Nephron (organoid): ENCODE measurements at regions not wholly inside any gene's neighbourhood (a gene's known extent, or its start where the extent isn't known, plus 50 kb on each side); places are given as distances from the start of the nearest gene placed in this dataset.
"Not testable (repeated sequence)": the region's sequence is repeated elsewhere in the genome, so short reads cannot be mapped to it uniquely, and the experiment has no call there.

Experiments
- H3K27ac Mint-ChIP-seq, 3 experiments: 2 replicates each; pipeline ENCODE4 v1.8.0; 2020; ENCODE audit warnings: mixed read lengths in 3 of 3, mild to moderate bottlenecking in 2 of 3, moderate library complexity in 1 of 3
- H3K27me3 Mint-ChIP-seq: 2 replicates; pipeline ENCODE4 v1.8.0; 2021; ENCODE audit warnings: low read depth, mild to moderate bottlenecking, moderate library complexity, mixed read lengths
- H3K36me3 Mint-ChIP-seq: 2 replicates; pipeline ENCODE4 v1.8.0; 2020; ENCODE audit warnings: low read depth, mixed read lengths
- H3K4me1 Mint-ChIP-seq: 2 replicates; pipeline ENCODE4 v1.8.0; 2020; ENCODE audit warnings: mixed read lengths
- H3K4me3 Mint-ChIP-seq, 3 experiments: 2 replicates each; pipeline ENCODE4 v1.8.0; 2020; ENCODE audit warnings: mild to moderate bottlenecking in 3 of 3, mixed read lengths in 3 of 3, moderate library complexity in 2 of 3
- H3K9me3 Mint-ChIP-seq: 2 replicates; pipeline ENCODE4 v1.8.0; 2020; ENCODE audit warnings: mixed read lengths
- TF ChIP-seq, protein P1 (sequence below), 3 experiments: fragments of 200-600 bp; sonication (generic); IDR thresholded peaks; one replicate each; pipeline ENCODE4 v1.5.0; 2021; ENCODE audit warnings: antibody characterized with exemption in 3 of 3; ENCODE audit not compliant: unreplicated experiment in 3 of 3

DNA sequence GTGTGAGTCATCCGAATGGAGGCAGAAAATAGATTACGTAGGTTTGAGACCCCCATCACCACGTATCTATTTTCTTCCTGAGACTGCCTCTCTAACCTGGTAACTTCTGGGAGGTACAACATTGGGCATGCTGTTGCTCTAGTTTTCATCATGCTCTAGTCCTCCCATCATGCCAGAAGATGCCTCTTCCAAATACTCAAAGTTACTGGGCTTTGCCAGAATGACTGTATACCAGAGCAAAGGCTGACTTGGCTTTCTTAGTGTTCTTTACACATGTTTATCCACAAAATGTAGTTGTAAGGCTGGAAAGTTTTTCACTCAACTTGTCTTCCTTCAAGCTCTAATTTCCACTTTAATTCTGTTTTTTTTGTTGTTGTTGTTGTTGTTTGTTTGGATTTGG lies 370.5 kb downstream of the MDFIC start:
- TF ChIP-seq, protein P1, sequence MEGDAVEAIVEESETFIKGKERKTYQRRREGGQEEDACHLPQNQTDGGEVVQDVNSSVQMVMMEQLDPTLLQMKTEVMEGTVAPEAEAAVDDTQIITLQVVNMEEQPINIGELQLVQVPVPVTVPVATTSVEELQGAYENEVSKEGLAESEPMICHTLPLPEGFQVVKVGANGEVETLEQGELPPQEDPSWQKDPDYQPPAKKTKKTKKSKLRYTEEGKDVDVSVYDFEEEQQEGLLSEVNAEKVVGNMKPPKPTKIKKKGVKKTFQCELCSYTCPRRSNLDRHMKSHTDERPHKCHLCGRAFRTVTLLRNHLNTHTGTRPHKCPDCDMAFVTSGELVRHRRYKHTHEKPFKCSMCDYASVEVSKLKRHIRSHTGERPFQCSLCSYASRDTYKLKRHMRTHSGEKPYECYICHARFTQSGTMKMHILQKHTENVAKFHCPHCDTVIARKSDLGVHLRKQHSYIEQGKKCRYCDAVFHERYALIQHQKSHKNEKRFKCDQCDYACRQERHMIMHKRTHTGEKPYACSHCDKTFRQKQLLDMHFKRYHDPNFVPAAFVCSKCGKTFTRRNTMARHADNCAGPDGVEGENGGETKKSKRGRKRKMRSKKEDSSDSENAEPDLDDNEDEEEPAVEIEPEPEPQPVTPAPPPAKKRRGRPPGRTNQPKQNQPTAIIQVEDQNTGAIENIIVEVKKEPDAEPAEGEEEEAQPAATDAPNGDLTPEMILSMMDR (IDR thresholded peaks at IDR 0.05; ENCODE audit: unreplicated experiment in 3 of 3), result no peak
- Mint-ChIP-seq H3K27ac (no peak overlapping the region), H3K9me3 (no peaks in the 10 kb centered on the region), H3K36me3 (no peaks in the 10 kb centered on the region), H3K4me3 (no peak overlapping the region), H3K27me3 (no peaks in the 10 kb centered on the region), H3K4me1 (no peaks in the 10 kb centered on the region)

DNA sequence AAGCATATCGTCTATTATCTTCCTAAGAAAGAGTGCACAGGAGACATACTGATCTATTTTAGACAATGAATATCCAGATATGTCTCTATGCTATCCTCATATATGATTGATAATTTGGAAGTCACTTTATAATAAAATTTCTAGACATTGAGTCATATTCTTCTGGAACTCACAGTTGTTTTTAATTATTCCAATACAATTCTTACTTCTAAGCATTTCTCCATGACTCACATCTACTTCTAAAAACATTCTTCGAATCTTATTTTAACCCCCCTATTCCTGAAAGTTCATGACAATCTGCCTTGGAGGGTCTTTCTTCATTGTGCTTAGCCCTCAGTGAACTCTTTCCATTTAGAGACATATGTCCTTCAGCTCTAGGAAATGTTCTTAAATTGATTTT lies 368.1 kb downstream of the MDFIC start:
- TF ChIP-seq, protein P1 (IDR thresholded peaks at IDR 0.05; ENCODE audit: unreplicated experiment in 3 of 3), result no peak
- Mint-ChIP-seq H3K27ac (no peak overlapping the region), H3K4me3 (no peak overlapping the region), H3K36me3 (no peaks in the 10 kb centered on the region), H3K4me1 (no peaks in the 10 kb centered on the region), H3K27me3 (no peaks in the 10 kb centered on the region), H3K9me3 (no peaks in the 10 kb centered on the region)

DNA sequence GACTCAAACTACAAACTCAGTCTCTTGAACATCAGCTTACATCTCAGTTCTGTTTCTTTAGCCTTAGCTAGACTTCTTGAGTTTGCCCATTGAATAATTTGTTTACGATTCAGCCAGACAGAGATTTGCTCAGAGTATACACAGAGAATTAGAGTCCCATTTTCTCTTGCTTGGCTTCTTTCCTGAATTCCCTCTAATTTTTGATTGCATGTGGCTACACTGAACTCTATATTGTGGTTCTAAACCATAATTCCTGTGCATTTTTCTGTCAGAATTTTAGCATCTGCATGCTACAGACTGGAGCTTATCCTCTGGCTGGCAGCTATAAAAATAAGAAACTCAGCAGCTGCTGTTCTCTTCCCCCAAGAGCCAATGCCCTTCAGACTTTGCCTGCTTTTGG lies 354.9 kb downstream of the MDFIC start:
- TF ChIP-seq, protein P1 (IDR thresholded peaks at IDR 0.05; ENCODE audit: unreplicated experiment in 3 of 3), result no peak
- Mint-ChIP-seq H3K27me3 (no peaks in the 10 kb centered on the region), H3K4me1 (no peaks in the 10 kb centered on the region), H3K4me3 (no peak overlapping the region), H3K36me3 (no peaks in the 10 kb centered on the region), H3K27ac (no peak overlapping the region), H3K9me3 (peaks cover 7% of the 10 kb centered on the region)

DNA sequence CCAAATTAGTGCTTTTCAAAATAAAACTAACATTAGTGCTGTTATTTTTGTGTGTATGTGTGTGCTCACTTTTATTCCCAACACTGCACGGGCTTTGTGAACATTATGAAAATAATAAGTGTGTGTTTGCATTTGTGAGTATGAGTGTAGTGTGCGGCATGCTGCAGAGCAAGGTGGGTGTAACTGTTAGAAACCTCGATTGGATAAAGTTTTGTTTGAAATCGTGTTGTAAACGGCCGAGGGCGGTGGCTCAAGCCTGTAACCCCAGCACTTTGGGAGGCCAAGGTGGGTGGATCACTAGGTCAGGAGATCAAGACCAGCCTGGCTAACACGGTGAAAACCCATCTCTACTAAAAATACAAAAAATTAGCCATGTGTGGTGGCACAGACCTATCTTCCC lies 352.0 kb downstream of the MDFIC start:
- not testable (repeated sequence) for H3K27ac Mint-ChIP-seq, H3K4me1 Mint-ChIP-seq, H3K27me3 Mint-ChIP-seq, H3K4me3 Mint-ChIP-seq, H3K9me3 Mint-ChIP-seq, H3K36me3 Mint-ChIP-seq

DNA sequence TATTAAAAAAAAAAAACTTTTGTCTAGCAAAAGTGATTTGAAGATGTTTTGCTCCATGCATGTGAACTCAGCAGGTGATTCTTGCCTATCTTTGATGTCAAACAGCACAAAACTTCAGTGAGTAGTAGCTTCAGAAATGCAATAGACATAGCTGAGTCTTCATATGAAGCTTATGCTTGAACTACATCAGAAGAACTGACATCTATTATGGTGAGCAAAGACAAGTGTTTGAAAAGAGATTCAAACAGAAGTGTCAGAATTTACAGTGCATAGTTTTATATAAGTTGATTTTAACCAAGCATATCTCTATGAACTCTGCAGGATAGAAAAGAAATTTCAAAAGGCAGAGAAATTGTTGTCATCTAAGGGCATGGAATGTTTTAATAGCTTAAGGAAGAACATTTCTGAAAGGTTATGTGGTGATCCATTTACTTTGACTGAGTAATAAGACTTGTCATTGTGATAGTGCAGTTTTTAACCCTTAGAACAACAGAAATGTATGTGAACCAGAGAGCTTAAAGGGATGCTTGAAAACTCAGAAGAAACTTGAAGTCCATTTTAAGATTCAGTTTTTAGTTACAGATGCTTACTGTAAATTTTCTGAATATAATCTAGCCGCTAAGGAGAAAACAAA lies 351.4 kb downstream of the MDFIC start:
- Mint-ChIP-seq H3K4me1 (no peaks in the 10 kb centered on the region), H3K27me3 (no peaks in the 10 kb centered on the region), H3K27ac (no peak overlapping the region), H3K36me3 (no peaks in the 10 kb centered on the region), H3K4me3 (no peak overlapping the region), H3K9me3 (peaks cover 7% of the 10 kb centered on the region)
- TF ChIP-seq, protein P1 (IDR thresholded peaks at IDR 0.05; ENCODE audit: unreplicated experiment in 3 of 3), result no peak

DNA sequence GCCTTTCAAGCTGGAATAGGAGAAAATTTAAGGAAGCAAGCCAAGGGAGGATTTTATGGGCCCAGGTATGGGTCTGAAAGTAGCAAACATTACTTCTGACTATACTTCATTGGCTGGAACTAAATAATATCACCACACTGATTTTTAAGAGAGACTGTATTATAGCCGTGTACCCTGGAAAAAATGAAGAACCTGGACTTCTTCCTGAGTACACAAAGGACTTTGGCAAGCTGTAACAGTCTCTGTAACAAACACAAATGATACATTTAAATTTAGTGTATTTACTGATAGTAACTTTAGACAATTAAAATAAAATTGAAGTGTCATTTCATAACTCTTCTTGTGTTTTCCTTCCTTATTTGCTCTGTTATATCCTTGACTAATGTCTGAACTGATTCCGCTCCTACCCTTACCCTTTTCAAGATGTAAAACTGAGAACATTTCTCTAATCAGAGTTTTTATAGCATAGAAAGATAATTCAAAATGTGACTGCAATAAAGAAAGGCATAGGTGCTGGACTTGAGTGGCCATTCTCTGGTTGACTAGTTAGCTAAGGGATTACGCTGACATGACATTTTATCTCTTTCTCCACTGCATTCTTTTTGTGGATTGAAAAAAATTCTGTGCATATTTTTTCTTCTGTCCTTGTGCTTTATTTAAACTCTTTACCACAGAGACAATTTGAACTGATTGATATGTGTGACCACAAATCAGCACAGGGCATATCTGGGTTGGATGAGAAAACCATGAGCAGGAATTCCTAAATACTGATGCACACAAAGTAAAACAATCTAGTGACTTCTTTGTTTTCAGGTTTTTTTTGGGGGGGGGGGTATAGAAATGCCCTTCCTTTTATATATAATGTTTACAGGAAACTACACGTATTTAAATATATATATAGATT lies 349.7 kb downstream of the MDFIC start:
- Mint-ChIP-seq H3K27ac (no peak overlapping the region), H3K9me3 (no peaks in the 10 kb centered on the region), H3K27me3 (no peaks in the 10 kb centered on the region), H3K4me3 (no peak overlapping the region), H3K36me3 (no peaks in the 10 kb centered on the region), H3K4me1 (no peaks in the 10 kb centered on the region)
- TF ChIP-seq, protein P1 (IDR thresholded peaks at IDR 0.05; ENCODE audit: unreplicated experiment in 3 of 3), result no peak
